ENCODE measurements at regions not wholly inside any gene's neighbourhood (a gene's known extent, or its start where the extent isn't known, plus 50 kb on each side); places are given as distances from the start of the nearest gene placed in this dataset.

GRCh38 chr9:131809941-131810344, 70.1 kb upstream of the RAPGEF1 start:
- no peak for DNase-seq

GRCh38 chr9:131808291-131808690, 68.4 kb upstream of the RAPGEF1 start:
- no peak for DNase-seq

GRCh38 chr9:131807144-131807983, 67.5 kb upstream of the RAPGEF1 start:
- DNase-seq: no peak

GRCh38 chr9:131805803-131806202, 65.9 kb upstream of the RAPGEF1 start:
- no peak for DNase-seq

GRCh38 chr9:131804826-131805225, 65.0 kb upstream of the RAPGEF1 start:
- DNase-seq: peak; percentile 25

- DNase-seq: no peak
Observed at GRCh38 chr9:131803758-131804411, 64.0 kb upstream of the RAPGEF1 start.

- DNase-seq: no peak
Observed at GRCh38 chr9:131801810-131802209, 61.9 kb upstream of the RAPGEF1 start.

- DNase-seq: no peak
Observed at GRCh38 chr9:131800843-131801242, 61.0 kb upstream of the RAPGEF1 start.

GRCh38 chr9:131800366-131800765, 60.5 kb upstream of the RAPGEF1 start:
- DNase-seq: no peak

GRCh38 chr9:131799177-131799823, 59.4 kb upstream of the RAPGEF1 start:
- DNase-seq: no peak

GRCh38 chr9:131798246-131798645, 58.4 kb upstream of the RAPGEF1 start:
- no peak for DNase-seq

GRCh38 chr9:131794393-131794792, 54.5 kb upstream of the RAPGEF1 start:
- DNase-seq: no peak

GRCh38 chr9:131791542-131792254, 51.8 kb upstream of the RAPGEF1 start:
- DNase-seq: no peak
